T-helper 1 cell (primary cell): ENCODE measurements at regions not wholly inside any gene's neighbourhood (a gene's known extent, or its start where the extent isn't known, plus 50 kb on each side); places are given as distances from the start of the nearest gene placed in this dataset.

Experiments
- DNase-seq, 5 donors: peaks; one replicate each; pipeline ENCODE4 v3.0.0-alpha.2; 2012 to 2020

DNA sequence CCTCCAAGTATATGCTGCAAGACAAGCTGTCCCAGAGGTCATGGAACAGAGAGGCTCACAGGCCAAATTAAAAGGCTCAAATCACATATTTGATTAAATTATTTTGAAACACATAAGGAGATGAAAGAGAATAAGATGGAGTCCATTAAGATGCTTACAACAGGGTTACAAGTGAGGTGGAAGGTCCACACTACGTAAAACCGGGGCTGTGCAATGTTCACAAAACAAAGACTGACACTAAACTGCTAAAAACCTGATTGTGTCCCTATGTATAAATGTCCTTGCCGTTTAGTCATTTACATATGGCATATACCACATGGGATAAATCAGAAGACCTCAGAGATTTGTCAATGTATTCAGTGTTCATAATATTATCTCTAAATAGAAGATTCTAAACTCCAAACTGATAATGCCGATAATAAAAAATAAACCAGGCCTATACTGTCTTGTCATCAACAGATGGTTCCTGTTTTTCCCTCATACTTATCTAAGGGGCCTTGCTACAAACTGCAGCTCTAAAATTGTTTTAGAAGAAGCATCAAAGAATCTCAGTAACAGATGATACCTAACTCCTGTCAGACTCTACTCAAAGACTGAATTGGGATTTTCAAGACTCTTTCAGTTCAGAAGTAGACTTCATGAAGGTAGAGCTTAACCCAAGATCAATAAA lies 51.8 kb upstream of the RIPOR2 start:
- no peak for DNase-seq

- DNase-seq, result no peak
Measured at GRCh38 chr6:24988562-24988961, 52.8 kb upstream of the RIPOR2 start.

GRCh38 chr6:24990236-24990845 lies 54.6 kb upstream of the RIPOR2 start:
- DNase-seq, result no peak

- no peak for DNase-seq
Measured at GRCh38 chr6:24990944-24991809, 55.4 kb upstream of the RIPOR2 start.

- DNase-seq, result peak; percentile 22 to 86 (median 61)
Measured at GRCh38 chr6:24991810-24992467, 56.2 kb upstream of the RIPOR2 start.

GRCh38 chr6:24994812-24995211 lies 59.1 kb upstream of the RIPOR2 start:
- no peak for DNase-seq

- no peak for DNase-seq
Measured at GRCh38 chr6:24995270-24995669, 59.5 kb upstream of the RIPOR2 start.

GRCh38 chr6:24996269-24996836 lies 60.6 kb upstream of the RIPOR2 start:
- DNase-seq, result no peak

- DNase-seq, result no peak
Measured at GRCh38 chr6:24997231-24997630, 61.5 kb upstream of the RIPOR2 start.

DNA sequence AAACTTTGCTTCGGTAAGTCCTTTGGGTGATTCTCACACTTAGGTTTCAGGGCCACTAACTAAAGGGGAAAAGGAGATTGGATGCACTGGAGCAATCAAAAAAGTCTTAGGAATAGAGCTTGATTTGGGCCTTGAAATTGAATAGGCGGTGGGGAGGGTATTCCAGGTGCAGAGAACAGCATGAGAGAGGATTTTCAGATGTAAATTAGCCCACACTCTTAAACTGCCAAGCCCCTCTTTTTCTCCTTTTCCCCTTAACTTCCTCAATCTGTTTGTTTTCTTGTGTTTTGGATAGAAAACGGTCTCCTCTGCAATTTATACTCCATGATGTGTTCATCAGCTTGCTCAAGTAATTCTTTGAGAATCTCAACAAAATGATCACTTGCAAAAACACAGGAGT lies 62.1 kb upstream of the RIPOR2 start:
- DNase-seq, result no peak

- DNase-seq, result no peak
Measured at GRCh38 chr6:25002326-25003091, 66.7 kb upstream of the RIPOR2 start.

DNA sequence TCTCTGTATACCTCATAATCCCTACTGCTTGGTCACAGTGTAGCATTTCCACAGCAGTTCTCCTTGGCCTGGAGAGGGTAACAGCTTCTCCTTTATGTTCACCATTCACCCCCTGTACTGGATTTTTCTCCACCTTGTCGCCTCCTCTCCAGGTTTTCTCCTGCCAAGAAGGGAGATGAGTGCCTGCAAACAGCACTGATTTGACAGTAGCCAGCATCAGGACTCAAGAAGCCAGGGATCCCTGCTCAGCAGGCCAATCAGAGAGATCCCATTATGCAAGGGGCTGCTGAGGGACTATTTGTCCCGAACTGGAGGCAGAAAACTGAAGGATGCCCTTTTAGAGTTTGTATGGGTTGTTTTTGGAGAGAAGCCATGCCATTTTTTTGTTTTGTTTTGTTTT lies 68.6 kb upstream of the RIPOR2 start:
- DNase-seq, result no peak

GRCh38 chr6:25005010-25005409 lies 69.2 kb upstream of the RIPOR2 start:
- DNase-seq, result no peak

DNA sequence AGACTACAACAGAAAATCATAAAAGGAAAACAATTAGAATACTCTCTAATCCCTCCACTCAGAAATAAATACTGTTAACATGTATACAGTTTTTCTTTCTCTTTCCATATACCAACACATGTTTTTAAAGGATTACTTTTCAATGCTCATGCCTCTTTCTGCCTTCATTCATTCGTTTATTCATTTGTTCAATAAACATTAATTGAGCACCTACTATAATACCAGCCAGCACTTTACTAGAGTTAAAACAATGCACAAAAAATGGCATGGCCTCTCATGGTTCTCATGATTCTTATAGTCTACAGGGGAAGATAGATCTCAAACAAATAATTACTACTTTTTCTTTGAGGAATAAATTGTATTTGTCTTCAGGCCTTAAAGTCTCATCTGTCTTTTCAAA lies 70.3 kb upstream of the RIPOR2 start:
- no peak for DNase-seq

DNA sequence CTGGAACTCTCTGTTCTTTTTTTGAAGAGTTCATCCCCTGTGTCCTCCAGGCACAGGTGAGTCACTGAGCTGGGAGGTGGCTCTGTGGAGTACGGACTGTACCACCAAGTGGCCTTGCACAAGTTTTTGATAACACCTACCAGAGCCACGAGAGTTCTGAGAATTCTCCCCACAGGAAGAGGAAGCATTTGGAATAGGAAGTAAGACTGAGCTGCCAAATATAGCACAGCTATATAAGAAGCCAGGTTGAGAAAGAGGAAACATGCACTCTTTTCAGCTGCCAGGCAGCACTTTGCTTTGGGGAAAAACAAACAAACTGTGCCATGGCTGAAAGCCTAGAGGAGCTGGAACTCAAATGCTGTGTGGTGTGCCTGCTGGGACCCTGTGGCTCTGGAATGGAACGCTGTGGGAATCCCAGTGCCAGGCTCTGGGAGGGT lies 70.8 kb upstream of the RIPOR2 start:
- peak in 2 of 5 donors; percentile 21 to 87 for DNase-seq

GRCh38 chr6:25007269-25007699 lies 71.5 kb upstream of the RIPOR2 start:
- peak in 1 of 5 donors; percentile 75 for DNase-seq

DNA sequence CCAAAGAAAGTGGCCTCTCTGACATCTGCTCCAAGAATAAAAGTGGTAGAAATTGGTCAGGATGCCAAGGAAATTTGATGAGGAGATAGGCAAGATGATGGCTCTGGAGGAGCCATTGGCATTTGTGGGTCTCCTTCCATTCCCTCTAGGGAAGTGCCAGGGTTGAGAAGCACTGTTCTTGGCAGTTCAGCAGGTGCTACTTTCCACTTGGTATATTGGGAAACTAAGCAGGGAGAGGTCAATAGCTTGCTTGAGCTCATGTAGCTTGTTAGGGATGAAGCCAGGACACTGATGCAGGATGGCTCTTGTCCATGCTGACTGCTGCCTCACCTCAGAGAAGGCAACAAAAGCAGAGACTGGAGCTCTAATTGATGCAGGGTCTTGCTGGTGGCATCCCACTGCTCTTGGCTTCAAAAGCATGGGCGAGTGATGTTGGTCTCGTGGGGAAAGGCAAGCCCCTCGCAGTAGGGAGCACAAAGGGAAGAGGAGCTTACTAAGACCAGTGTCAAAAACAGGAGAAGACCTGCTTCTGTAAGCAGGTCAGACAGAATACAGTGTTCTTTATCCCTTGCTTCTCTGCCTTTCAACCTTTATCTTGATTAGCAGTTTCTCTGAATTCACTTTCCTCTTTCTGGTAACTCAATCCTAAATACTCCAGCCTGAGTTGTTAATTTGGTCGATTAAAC lies 73.1 kb upstream of the RIPOR2 start:
- DNase-seq, result no peak

GRCh38 chr6:25009393-25009710 lies 73.6 kb upstream of the RIPOR2 start:
- no peak for DNase-seq

GRCh38 chr6:25010176-25010575 lies 74.4 kb upstream of the RIPOR2 start:
- DNase-seq, result no peak

GRCh38 chr6:25010902-25011625 lies 75.3 kb upstream of the RIPOR2 start:
- DNase-seq, result no peak

GRCh38 chr6:25012657-25013056 lies 76.9 kb upstream of the RIPOR2 start:
- no peak for DNase-seq
